ENCODE measurements at regions not wholly inside any gene's neighbourhood (a gene's known extent, or its start where the extent isn't known, plus 50 kb on each side); places are given as distances from the start of the nearest gene placed in this dataset.
"Not testable (repeated sequence)": the region's sequence is repeated elsewhere in the genome, so short reads cannot be mapped to it uniquely, and the experiment has no call there.

DNA sequence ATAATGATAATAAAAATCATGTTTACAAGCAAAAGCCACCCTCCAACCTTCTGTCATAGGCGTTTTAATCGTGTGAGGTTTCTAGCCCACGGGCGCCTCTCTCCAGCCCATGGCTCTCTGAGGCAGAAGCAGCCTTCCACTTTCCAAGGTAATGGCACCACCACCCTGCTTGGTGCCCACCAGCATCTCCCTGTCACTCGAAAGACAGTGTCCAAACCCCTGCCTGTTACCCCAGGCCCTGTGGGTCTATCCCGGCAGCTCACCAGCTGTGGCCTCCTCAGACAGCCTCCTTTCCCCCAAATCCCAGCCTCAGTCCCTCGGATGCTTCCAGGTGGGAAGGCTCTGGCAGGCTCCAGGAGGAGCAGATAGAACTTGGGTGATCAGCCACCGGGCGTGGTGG is 123.8 kb upstream of the LPCAT1 start:
- no peak overlapping the region for H3K4me3 ChIP-seq (ENCODE audit: low read depth in 1 of 2, low read length in 2 of 2)
- H3K4me1 ChIP-seq (ENCODE audit: control insufficient read depth in 1 of 2, insufficient read depth in 2 of 2, low read length in 2 of 2) = peaks cover 0 to 7% of the 10 kb centered on the region in 2 donors
- peaks cover 20 to 28% of the 10 kb centered on the region in 2 donors for H3K27me3 ChIP-seq (ENCODE audit: control insufficient read depth in 1 of 2, insufficient read depth in 2 of 2, low read length in 2 of 2)
- no peaks in the 10 kb centered on the region for H3K9me3 ChIP-seq (ENCODE audit: control insufficient read depth in 1 of 2, low read length in 2 of 2)
- H3K27ac ChIP-seq (ENCODE audit: low read depth, low read length) = no peak overlapping the region
- H3K36me3 ChIP-seq (ENCODE audit: control insufficient read depth in 1 of 2, insufficient read depth in 2 of 2, low read length in 2 of 2) = no peaks in the 10 kb centered on the region
- no peak overlapping the region for H3K9ac ChIP-seq (ENCODE audit: low read depth in 1 of 2, low read length in 2 of 2)

DNA sequence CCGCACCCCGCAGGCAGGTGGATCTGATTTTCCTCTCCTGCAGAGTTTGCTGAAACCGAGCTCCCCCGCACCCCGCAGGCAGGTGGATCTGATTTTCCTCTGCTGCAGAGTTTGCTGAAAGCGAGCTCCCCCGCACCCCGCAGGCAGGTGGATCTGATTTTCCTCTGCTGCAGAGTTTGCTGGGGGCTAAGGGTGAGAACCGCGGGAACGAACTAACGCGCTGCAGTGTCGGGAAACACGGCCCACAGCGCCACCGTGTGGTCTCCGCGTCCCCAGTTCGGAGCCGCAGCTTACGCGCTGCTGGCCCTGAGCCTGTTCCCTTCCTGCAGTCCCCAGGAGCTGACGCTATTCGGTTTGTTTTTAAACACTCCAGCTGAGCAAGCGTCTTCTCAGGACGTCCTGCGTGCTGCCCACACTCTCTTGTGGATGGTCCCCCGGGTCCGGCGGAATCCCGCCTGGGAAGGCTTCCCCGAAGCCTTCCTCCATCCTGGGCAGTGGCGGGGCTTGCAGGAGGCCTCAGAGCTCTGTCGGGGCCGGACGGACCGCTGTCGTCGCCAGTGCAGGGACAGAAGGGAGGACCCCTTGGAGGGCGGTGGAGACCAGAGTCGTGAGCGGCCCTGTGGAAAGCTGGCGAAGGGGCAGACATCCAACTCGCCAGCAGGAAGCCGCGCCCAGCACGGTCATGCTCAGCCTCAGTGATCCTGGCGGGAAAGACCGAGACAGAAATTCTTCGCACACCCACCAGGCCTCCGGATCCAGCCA is 121.2 kb upstream of the LPCAT1 start:
- H3K9me3 ChIP-seq (ENCODE audit: control insufficient read depth in 1 of 2, low read length in 2 of 2) = no peaks in the 10 kb centered on the region

GRCh38 chr5:1644393-1644809 is 120.6 kb upstream of the LPCAT1 start:
- not testable (repeated sequence) for H3K27ac ChIP-seq (ENCODE audit: low read depth, low read length); H3K36me3 ChIP-seq (ENCODE audit: control insufficient read depth in 1 of 2, insufficient read depth in 2 of 2, low read length in 2 of 2); H3K4me1 ChIP-seq (ENCODE audit: control insufficient read depth in 1 of 2, insufficient read depth in 2 of 2, low read length in 2 of 2); H3K9ac ChIP-seq (ENCODE audit: low read depth in 1 of 2, low read length in 2 of 2); H3K9me3 ChIP-seq (ENCODE audit: control insufficient read depth in 1 of 2, low read length in 2 of 2); H3K4me3 ChIP-seq (ENCODE audit: low read depth in 1 of 2, low read length in 2 of 2)
- peaks cover 17 to 27% of the 10 kb centered on the region in 2 donors for H3K27me3 ChIP-seq (ENCODE audit: control insufficient read depth in 1 of 2, insufficient read depth in 2 of 2, low read length in 2 of 2)

More for the DNA sequence above, 121.2 kb upstream of the LPCAT1 start:
- Histone ChIP-seq H3K4me1 (ENCODE audit: control insufficient read depth in 1 of 2, insufficient read depth in 2 of 2, low read length in 2 of 2) (peaks cover 0 to 7% of the 10 kb centered on the region in 2 donors), H3K36me3 (ENCODE audit: control insufficient read depth in 1 of 2, insufficient read depth in 2 of 2, low read length in 2 of 2) (no peaks in the 10 kb centered on the region), H3K4me3 (ENCODE audit: low read depth in 1 of 2, low read length in 2 of 2) (peak overlapping the region in 1 of 2 donors; percentile 53), H3K27ac (ENCODE audit: low read depth, low read length) (no peak overlapping the region), H3K9ac (ENCODE audit: low read depth in 1 of 2, low read length in 2 of 2) (no peak overlapping the region), H3K27me3 (ENCODE audit: control insufficient read depth in 1 of 2, insufficient read depth in 2 of 2, low read length in 2 of 2) (peaks cover 17 to 27% of the 10 kb centered on the region in 2 donors)

GRCh38 chr5:1643651-1644392 is 120.1 kb upstream of the LPCAT1 start:
- H3K4me1 ChIP-seq (ENCODE audit: control insufficient read depth in 1 of 2, insufficient read depth in 2 of 2, low read length in 2 of 2) = peaks cover 0 to 7% of the 10 kb centered on the region in 2 donors
- H3K9ac ChIP-seq (ENCODE audit: low read depth in 1 of 2, low read length in 2 of 2) = no peak overlapping the region
- H3K9me3 ChIP-seq (ENCODE audit: control insufficient read depth in 1 of 2, low read length in 2 of 2) = no peaks in the 10 kb centered on the region
- H3K27me3 ChIP-seq (ENCODE audit: control insufficient read depth in 1 of 2, insufficient read depth in 2 of 2, low read length in 2 of 2) = peaks cover 17 to 27% of the 10 kb centered on the region in 2 donors
- no peaks in the 10 kb centered on the region for H3K36me3 ChIP-seq (ENCODE audit: control insufficient read depth in 1 of 2, insufficient read depth in 2 of 2, low read length in 2 of 2)
- H3K4me3 ChIP-seq (ENCODE audit: low read depth in 1 of 2, low read length in 2 of 2) = no peak overlapping the region
- H3K27ac ChIP-seq (ENCODE audit: low read depth, low read length) = no peak overlapping the region

DNA sequence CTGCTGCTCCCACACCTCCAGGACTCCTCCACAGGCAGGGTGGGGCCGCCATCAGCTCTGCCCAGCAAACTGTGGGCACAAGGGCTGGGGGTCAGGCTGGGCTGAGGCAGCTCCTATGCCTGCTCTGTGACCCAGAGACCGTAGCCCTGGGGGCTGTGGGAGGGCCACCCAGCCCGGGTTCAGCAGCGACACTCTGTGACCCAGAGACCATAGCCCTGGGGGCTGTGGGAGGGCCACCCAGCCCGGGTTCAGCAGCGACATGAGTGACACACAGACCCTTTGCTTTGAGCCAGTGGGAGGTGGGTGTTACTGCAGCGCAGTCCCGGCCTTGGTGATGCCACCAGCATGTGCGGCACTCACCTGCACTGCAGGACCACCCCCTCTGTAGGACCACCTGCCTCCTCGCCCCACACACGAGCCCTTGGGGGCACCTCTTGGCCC is 118.9 kb upstream of the LPCAT1 start:
- Histone ChIP-seq H3K9me3 (ENCODE audit: control insufficient read depth in 1 of 2, low read length in 2 of 2) (no peaks in the 10 kb centered on the region), H3K9ac (ENCODE audit: low read depth in 1 of 2, low read length in 2 of 2) (no peak overlapping the region), H3K4me1 (ENCODE audit: control insufficient read depth in 1 of 2, insufficient read depth in 2 of 2, low read length in 2 of 2) (peaks cover 0 to 7% of the 10 kb centered on the region in 2 donors), H3K36me3 (ENCODE audit: control insufficient read depth in 1 of 2, insufficient read depth in 2 of 2, low read length in 2 of 2) (no peaks in the 10 kb centered on the region), H3K27me3 (ENCODE audit: control insufficient read depth in 1 of 2, insufficient read depth in 2 of 2, low read length in 2 of 2) (peaks cover 17 to 27% of the 10 kb centered on the region in 2 donors), H3K4me3 (ENCODE audit: low read depth in 1 of 2, low read length in 2 of 2) (no peak overlapping the region), H3K27ac (ENCODE audit: low read depth, low read length) (no peak overlapping the region)

DNA sequence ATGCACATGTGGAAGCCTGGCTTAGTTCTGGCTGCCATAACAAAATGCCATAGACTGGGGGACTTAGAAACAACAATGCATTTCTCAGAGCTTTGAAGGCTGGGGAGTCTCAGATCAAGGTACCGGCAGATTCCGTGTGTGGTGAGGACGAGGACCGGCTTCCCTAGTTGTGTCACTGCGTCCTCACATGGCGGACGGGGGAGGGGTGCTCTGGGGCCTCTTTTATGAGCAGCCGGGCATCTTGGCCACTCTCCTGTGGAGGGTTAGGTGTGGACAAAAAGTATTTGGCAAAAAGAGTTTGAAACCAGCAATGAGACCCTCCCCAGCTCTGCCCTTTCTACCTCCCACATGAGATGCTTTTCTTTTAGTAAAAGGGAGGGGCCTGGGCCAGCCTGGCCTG is 118.5 kb upstream of the LPCAT1 start:
- H3K27me3 ChIP-seq (ENCODE audit: control insufficient read depth in 1 of 2, insufficient read depth in 2 of 2, low read length in 2 of 2) = peaks cover 17 to 27% of the 10 kb centered on the region in 2 donors
- H3K36me3 ChIP-seq (ENCODE audit: control insufficient read depth in 1 of 2, insufficient read depth in 2 of 2, low read length in 2 of 2) = no peaks in the 10 kb centered on the region
- H3K4me3 ChIP-seq (ENCODE audit: low read depth in 1 of 2, low read length in 2 of 2) = no peak overlapping the region
- H3K9me3 ChIP-seq (ENCODE audit: control insufficient read depth in 1 of 2, low read length in 2 of 2) = no peaks in the 10 kb centered on the region
- H3K9ac ChIP-seq (ENCODE audit: low read depth in 1 of 2, low read length in 2 of 2) = no peak overlapping the region
- no peak overlapping the region for H3K27ac ChIP-seq (ENCODE audit: low read depth, low read length)
- H3K4me1 ChIP-seq (ENCODE audit: control insufficient read depth in 1 of 2, insufficient read depth in 2 of 2, low read length in 2 of 2) = peaks cover 0 to 7% of the 10 kb centered on the region in 2 donors

- Histone ChIP-seq H3K27me3 (ENCODE audit: control insufficient read depth in 1 of 2, insufficient read depth in 2 of 2, low read length in 2 of 2) (peaks cover 17 to 27% of the 10 kb centered on the region in 2 donors), H3K9ac (ENCODE audit: low read depth in 1 of 2, low read length in 2 of 2) (no peak overlapping the region), H3K36me3 (ENCODE audit: control insufficient read depth in 1 of 2, insufficient read depth in 2 of 2, low read length in 2 of 2) (no peaks in the 10 kb centered on the region), H3K27ac (ENCODE audit: low read depth, low read length) (no peak overlapping the region), H3K4me1 (ENCODE audit: control insufficient read depth in 1 of 2, insufficient read depth in 2 of 2, low read length in 2 of 2) (peaks cover 0 to 7% of the 10 kb centered on the region in 2 donors), H3K9me3 (ENCODE audit: control insufficient read depth in 1 of 2, low read length in 2 of 2) (no peaks in the 10 kb centered on the region), H3K4me3 (ENCODE audit: low read depth in 1 of 2, low read length in 2 of 2) (no peak overlapping the region)
Measured at GRCh38 chr5:1641560-1642166, 117.9 kb upstream of the LPCAT1 start.

- H3K27me3 ChIP-seq (ENCODE audit: control insufficient read depth in 1 of 2, insufficient read depth in 2 of 2, low read length in 2 of 2) = peaks cover 17 to 27% of the 10 kb centered on the region in 2 donors
- H3K9me3 ChIP-seq (ENCODE audit: control insufficient read depth in 1 of 2, low read length in 2 of 2) = no peaks in the 10 kb centered on the region
- no peaks in the 10 kb centered on the region for H3K36me3 ChIP-seq (ENCODE audit: control insufficient read depth in 1 of 2, insufficient read depth in 2 of 2, low read length in 2 of 2)
- H3K27ac ChIP-seq (ENCODE audit: low read depth, low read length) = no peak overlapping the region
- peaks cover 0 to 7% of the 10 kb centered on the region in 2 donors for H3K4me1 ChIP-seq (ENCODE audit: control insufficient read depth in 1 of 2, insufficient read depth in 2 of 2, low read length in 2 of 2)
- H3K9ac ChIP-seq (ENCODE audit: low read depth in 1 of 2, low read length in 2 of 2) = no peak overlapping the region
- H3K4me3 ChIP-seq (ENCODE audit: low read depth in 1 of 2, low read length in 2 of 2) = no peak overlapping the region
Measured at GRCh38 chr5:1641041-1641440, 117.3 kb upstream of the LPCAT1 start.

- H3K9ac ChIP-seq (ENCODE audit: low read depth in 1 of 2, low read length in 2 of 2) = no peak overlapping the region
- H3K9me3 ChIP-seq (ENCODE audit: control insufficient read depth in 1 of 2, low read length in 2 of 2) = no peaks in the 10 kb centered on the region
- peaks cover 17 to 27% of the 10 kb centered on the region in 2 donors for H3K27me3 ChIP-seq (ENCODE audit: control insufficient read depth in 1 of 2, insufficient read depth in 2 of 2, low read length in 2 of 2)
- H3K27ac ChIP-seq (ENCODE audit: low read depth, low read length) = no peak overlapping the region
- H3K4me1 ChIP-seq (ENCODE audit: control insufficient read depth in 1 of 2, insufficient read depth in 2 of 2, low read length in 2 of 2) = peaks cover 0 to 7% of the 10 kb centered on the region in 2 donors
- no peaks in the 10 kb centered on the region for H3K36me3 ChIP-seq (ENCODE audit: control insufficient read depth in 1 of 2, insufficient read depth in 2 of 2, low read length in 2 of 2)
- no peak overlapping the region for H3K4me3 ChIP-seq (ENCODE audit: low read depth in 1 of 2, low read length in 2 of 2)
Measured at GRCh38 chr5:1640421-1640881, 116.7 kb upstream of the LPCAT1 start.

DNA sequence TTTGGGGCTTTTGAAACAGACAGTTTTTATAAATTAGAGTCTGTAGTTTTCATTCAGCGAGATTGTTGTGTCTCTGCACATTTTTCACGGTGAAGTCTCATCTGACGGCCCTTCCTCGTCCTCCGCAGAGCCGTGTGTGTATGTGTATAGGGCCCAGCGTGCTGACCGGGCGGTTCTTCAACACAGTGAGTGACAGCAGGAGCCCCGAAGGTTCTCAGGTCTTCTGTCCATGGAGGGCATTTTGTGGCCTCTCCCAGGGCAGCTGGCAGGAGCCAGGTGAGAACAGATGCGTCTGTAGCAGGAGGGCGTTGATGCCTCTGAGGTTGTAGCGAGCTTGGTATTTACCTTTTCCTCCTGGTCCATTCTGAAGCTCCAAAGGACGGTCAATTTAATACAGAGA is 116.0 kb upstream of the LPCAT1 start:
- Histone ChIP-seq H3K9me3 (ENCODE audit: control insufficient read depth in 1 of 2, low read length in 2 of 2) (no peaks in the 10 kb centered on the region), H3K9ac (ENCODE audit: low read depth in 1 of 2, low read length in 2 of 2) (no peak overlapping the region), H3K4me1 (ENCODE audit: control insufficient read depth in 1 of 2, insufficient read depth in 2 of 2, low read length in 2 of 2) (peaks cover 0 to 5% of the 10 kb centered on the region in 2 donors), H3K4me3 (ENCODE audit: low read depth in 1 of 2, low read length in 2 of 2) (no peak overlapping the region), H3K36me3 (ENCODE audit: control insufficient read depth in 1 of 2, insufficient read depth in 2 of 2, low read length in 2 of 2) (no peaks in the 10 kb centered on the region), H3K27me3 (ENCODE audit: control insufficient read depth in 1 of 2, insufficient read depth in 2 of 2, low read length in 2 of 2) (peaks cover 11 to 20% of the 10 kb centered on the region in 2 donors), H3K27ac (ENCODE audit: low read depth, low read length) (no peak overlapping the region)
